ENCODE measurements at regions not wholly inside any gene's neighbourhood (a gene's known extent, or its start where the extent isn't known, plus 50 kb on each side); places are given as distances from the start of the nearest gene placed in this dataset.

GRCh38 chr3:162584986-162585385, 1088.4 kb downstream of the OTOL1 start:
- TF ChIP-seq CTCF (IDR thresholded peaks at IDR 0.05) (no peak), POLR2A (IDR thresholded peaks at IDR 0.05) (no peak)

All from tibial nerve (tissue), 3 donors.